SH-SY5Y (cell line): ENCODE measurements at regions not wholly inside any gene's neighbourhood (a gene's known extent, or its start where the extent isn't known, plus 50 kb on each side); places are given as distances from the start of the nearest gene placed in this dataset.

Experiments
- GATA2 ChIP-seq: IDR thresholded peaks from 2 replicates; pipeline ENCODE4 v1.6.1; 2011; ENCODE audit warnings: mild to moderate bottlenecking, low read depth, low read length
- GATA3 ChIP-seq: IDR thresholded peaks from 2 replicates; pipeline ENCODE4 v1.6.1; 2011; ENCODE audit warnings: low read depth, mild to moderate bottlenecking, low read length, moderate library complexity

DNA sequence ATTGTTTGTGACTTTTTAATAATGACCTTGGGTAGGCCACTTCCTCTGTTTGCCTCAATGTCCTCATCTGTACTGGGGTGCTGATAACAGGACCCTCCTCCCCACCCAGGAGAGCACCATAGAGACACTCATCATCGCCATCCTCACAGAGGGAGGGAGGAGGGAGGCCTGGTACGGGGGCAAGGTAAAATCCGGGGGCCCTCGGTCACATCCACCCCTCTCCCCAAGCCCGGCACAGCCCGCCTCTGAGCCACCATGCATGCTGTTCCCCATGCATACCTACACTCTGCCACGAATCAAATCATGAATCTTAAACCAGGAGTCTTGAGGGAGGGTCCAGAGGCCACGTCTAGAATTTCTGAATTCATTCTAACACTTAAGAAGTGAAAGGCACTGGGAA lies 74.9 kb upstream of the IQSEC1 start:
- TF ChIP-seq GATA3 (no peak), GATA2 (no peak)

DNA sequence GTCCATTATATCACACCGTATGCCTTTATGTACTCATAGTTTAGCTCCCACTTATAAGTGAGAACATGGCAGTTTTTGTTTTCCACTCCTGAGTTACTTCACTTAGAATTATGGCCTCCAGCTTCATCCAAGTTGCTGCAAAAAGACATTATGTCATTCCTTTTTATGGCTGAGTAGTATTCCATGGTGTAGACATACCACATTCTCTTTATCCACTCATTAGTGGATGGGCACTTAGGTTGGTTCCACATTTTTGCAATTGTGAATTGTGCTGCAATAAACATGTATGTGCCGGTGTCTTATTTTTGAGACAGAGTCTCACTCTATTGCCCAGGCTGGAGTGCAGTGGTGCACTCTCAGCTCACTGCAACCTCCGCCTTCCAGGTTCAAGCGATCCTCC lies 74.1 kb upstream of the IQSEC1 start:
- TF ChIP-seq GATA3 (no peak), GATA2 (no peak)

- TF ChIP-seq GATA3 (no peak), GATA2 (no peak)
These were observed 73.5 kb upstream of the IQSEC1 start for GRCh38 chr3:13146643-13147143.

- TF ChIP-seq GATA3: no peak
- no peak for TF ChIP-seq GATA2
These were observed 72.8 kb upstream of the IQSEC1 start for GRCh38 chr3:13145826-13146642.

- TF ChIP-seq GATA3 (no peak), GATA2 (no peak)
These were observed 72.0 kb upstream of the IQSEC1 start for GRCh38 chr3:13145131-13145825.

DNA sequence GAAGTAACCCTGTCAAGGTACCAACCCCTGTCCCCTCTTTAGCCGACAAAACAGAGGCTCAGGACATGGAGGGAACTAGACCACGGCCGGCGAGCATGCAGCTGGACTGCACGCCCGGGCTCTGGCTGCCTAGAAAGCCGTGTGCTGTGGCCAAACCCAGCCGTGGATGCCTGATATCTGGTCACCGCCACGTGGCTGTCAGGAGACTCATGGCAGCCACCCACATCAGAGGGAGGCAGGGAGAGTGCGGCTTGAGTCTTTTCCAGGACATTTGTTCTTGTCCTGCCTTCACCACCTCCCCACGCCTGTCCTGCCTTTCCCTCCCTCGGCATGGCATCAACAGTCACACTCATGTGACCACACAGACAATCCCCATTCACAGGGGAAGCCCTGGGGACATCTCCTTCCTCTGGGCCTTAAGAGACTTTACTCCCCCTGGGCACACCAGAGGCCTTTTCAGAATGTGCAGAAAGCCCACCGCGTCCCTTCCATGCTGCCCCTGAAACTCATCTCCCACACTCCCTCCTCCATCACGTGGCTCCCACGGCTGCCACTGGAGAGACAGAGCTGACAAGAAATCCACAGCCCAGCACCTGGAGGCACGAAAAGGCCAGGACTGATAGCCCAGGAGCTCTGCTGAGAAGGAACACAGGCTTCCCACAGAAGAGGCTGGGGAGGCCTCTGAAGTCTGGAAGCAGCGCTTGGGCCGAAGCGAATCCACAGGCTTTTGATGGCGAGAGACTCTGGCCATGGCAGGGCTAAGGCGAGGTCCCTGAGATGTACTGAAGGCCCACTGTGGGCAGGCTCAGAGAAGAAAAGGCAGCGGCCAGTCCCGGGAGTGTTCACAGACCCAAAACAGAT lies 71.2 kb upstream of the IQSEC1 start:
- TF ChIP-seq GATA2 (no peak), GATA3 (no peak)

- TF ChIP-seq GATA2: no peak
- no peak for TF ChIP-seq GATA3
These were observed 70.3 kb upstream of the IQSEC1 start for GRCh38 chr3:13143381-13144004.

DNA sequence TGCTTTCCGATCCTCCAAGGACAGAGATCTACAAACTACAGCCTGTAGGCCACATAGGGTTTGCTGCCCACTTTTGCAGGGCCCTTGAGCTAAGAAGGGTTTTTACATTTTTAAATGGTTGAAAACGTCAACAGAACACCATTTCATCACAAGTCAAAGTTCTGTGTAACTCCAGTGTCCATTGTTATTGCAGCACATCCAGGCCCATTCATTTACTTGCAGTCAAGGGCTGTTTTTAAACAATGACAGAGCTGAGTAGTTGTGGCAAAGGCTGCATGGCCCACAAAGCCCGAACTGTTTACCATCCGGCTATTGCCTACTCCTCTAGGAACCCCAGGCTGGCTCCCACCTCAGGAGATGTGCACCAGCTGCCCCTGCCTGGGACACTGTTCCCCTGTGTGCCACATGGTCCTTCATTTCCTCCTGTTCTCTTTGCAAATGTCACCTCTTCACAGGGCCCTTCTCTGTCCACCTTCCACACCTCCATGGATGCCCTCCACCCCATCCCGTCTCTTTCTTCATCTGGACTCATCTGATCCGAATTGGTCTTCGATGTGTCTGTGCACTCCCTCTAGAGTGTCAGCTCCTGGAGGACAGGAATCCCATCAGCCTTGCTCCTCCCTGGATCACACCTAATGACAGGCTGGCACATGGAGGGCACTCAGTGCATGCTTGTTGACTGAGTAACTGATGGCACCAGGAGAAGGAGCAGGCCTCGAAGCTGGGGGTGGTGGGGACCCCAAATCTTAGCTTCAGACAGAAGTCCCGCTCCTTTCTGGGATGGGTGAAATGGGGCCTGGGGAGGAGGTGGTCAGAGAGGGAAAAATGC lies 69.5 kb upstream of the IQSEC1 start:
- TF ChIP-seq GATA2: no peak
- TF ChIP-seq GATA3: no peak

DNA sequence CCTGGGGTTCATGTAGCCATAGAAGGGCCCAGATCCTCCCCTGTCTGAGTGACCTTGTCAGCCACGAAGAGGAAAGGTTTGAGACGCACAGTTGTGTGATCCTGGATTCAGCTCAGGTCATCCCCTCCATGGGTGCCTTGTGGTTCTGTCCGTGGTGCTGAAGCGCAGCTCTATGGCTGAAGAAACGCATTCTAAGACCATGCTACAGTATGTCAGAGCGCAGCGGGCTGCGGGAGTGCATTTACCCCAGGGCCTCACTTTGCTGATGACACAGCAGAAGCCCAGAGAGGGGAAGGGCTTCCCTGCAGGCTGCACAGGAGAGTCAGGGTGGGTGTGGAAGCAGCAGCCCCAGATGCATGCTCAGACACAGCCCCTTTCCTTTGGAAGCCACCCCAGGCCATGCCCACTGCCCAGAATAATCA lies 68.8 kb upstream of the IQSEC1 start:
- TF ChIP-seq GATA2: no peak
- TF ChIP-seq GATA3: no peak

- TF ChIP-seq GATA2 (no peak), GATA3 (no peak)
These were observed 68.0 kb upstream of the IQSEC1 start for GRCh38 chr3:13141183-13141582.

GRCh38 chr3:13140596-13140995 lies 67.4 kb upstream of the IQSEC1 start:
- TF ChIP-seq GATA3 (no peak), GATA2 (no peak)

DNA sequence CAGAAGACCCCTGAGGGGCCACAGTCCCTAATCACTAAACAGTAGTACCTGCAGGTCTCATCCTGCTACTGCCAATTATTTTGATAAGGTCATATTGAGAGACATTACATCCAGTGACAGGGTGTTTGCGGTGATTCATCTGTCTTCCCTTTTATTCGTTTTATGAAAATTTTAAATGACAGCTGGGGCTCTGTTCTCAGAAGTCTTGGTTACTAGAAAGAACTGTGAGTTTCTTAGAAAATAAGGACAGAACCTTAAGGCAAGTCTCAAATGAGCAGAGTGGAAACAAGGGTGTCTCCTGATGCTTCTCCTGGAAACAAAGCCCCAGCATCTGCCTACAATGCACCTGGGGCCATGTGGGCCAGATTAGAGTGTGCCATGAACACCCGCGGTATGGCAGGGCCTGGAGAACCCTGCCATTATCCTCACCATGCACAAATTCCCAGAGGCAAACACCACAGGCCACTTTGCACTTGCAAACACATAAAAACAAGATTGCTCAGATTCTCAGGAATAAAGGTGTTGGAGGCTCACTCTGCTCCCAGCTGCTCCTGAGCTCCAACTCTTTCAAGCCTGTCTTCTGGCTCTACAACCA lies 66.3 kb upstream of the IQSEC1 start:
- TF ChIP-seq GATA3 (no peak), GATA2 (no peak)

DNA sequence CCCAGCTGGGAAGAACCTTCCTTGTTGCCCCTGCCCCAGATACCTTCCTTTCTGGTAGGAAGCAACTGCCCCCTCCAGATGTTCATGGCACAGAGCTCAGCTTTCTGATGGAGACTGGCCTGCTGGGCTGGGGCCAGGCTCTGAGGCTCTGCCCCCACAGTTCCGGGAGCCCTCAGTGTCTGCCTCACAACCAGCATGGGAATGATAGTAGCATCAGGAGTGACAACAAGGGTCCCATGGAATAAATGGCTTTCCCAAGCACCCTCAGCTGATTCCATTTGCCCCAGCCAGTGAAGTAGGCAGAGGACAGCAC lies 65.6 kb upstream of the IQSEC1 start:
- TF ChIP-seq GATA2: no peak
- no peak for TF ChIP-seq GATA3
